T-helper 2 cell treated with Interferon-gamma antibody and Interleukin-4, amounts not matched to agents 5 μg/mL and 100 μg/mL, for 36 hours (primary cell): ENCODE measurements at regions not wholly inside any gene's neighbourhood (a gene's known extent, or its start where the extent isn't known, plus 50 kb on each side); places are given as distances from the start of the nearest gene placed in this dataset.

ENCODE experiments used
- DNase-seq: peaks from one replicate; pipeline ENCODE4 v3.0.0; 2021; ENCODE audit warnings: low spot score
- H3K27ac Mint-ChIP-seq: one replicate; pipeline ENCODE4 v1.8.0; 2021; ENCODE audit warnings: mild to moderate bottlenecking, mixed read lengths
- H3K27me3 Mint-ChIP-seq: one replicate; pipeline ENCODE4 v1.8.0; 2021; ENCODE audit warnings: low read depth, mixed read lengths
- H3K36me3 Mint-ChIP-seq: one replicate; pipeline ENCODE4 v1.8.0; 2021; ENCODE audit warnings: low read depth, mixed read lengths
- H3K4me1 Mint-ChIP-seq: one replicate; pipeline ENCODE4 v1.8.0; 2021; ENCODE audit warnings: low read depth, mixed read lengths
- H3K4me3 Mint-ChIP-seq: one replicate; pipeline ENCODE4 v1.8.0; 2022; ENCODE audit warnings: mild to moderate bottlenecking, moderate library complexity, mixed read lengths
- H3K9me3 Mint-ChIP-seq: one replicate; pipeline ENCODE4 v1.8.0; 2021; ENCODE audit warnings: mixed read lengths

GRCh38 chr4:19406789-19407188 is 844.9 kb upstream of the SLIT2 start:
- no peaks in the 10 kb centered on the region for H3K36me3 Mint-ChIP-seq
- no peak overlapping the region for H3K27ac Mint-ChIP-seq
- H3K27me3 Mint-ChIP-seq, result no peaks in the 10 kb centered on the region
- peaks cover 43% of the 10 kb centered on the region for H3K9me3 Mint-ChIP-seq
- no peak for DNase-seq
- H3K4me3 Mint-ChIP-seq, result no peak overlapping the region
- no peaks in the 10 kb centered on the region for H3K4me1 Mint-ChIP-seq

GRCh38 chr4:19403786-19404370 is 847.8 kb upstream of the SLIT2 start:
- peaks cover 38% of the 10 kb centered on the region for H3K9me3 Mint-ChIP-seq

GRCh38 chr4:19402581-19403065 is 849.1 kb upstream of the SLIT2 start:
- no peak overlapping the region for H3K27ac Mint-ChIP-seq
- H3K27me3 Mint-ChIP-seq, result no peaks in the 10 kb centered on the region
- no peaks in the 10 kb centered on the region for H3K36me3 Mint-ChIP-seq
- H3K4me1 Mint-ChIP-seq, result no peaks in the 10 kb centered on the region
- no peak overlapping the region for H3K4me3 Mint-ChIP-seq
- no peak for DNase-seq
- H3K9me3 Mint-ChIP-seq, result peaks cover 34% of the 10 kb centered on the region

More at GRCh38 chr4:19403786-19404370, 847.8 kb upstream of the SLIT2 start:
- no peak for DNase-seq
- no peaks in the 10 kb centered on the region for H3K36me3 Mint-ChIP-seq
- H3K27ac Mint-ChIP-seq, result no peak overlapping the region
- no peaks in the 10 kb centered on the region for H3K4me1 Mint-ChIP-seq
- H3K27me3 Mint-ChIP-seq, result no peaks in the 10 kb centered on the region
- no peak overlapping the region for H3K4me3 Mint-ChIP-seq

GRCh38 chr4:19401301-19402080 is 850.2 kb upstream of the SLIT2 start:
- peaks cover 28% of the 10 kb centered on the region for H3K9me3 Mint-ChIP-seq
- no peak overlapping the region for H3K27ac Mint-ChIP-seq
- no peak overlapping the region for H3K4me3 Mint-ChIP-seq
- no peaks in the 10 kb centered on the region for H3K27me3 Mint-ChIP-seq
- H3K36me3 Mint-ChIP-seq, result no peaks in the 10 kb centered on the region
- H3K4me1 Mint-ChIP-seq, result no peaks in the 10 kb centered on the region
- no peak for DNase-seq

GRCh38 chr4:19400820-19401219 is 850.9 kb upstream of the SLIT2 start:
- H3K27me3 Mint-ChIP-seq, result no peaks in the 10 kb centered on the region
- H3K9me3 Mint-ChIP-seq, result peaks cover 26% of the 10 kb centered on the region
- no peaks in the 10 kb centered on the region for H3K4me1 Mint-ChIP-seq
- H3K27ac Mint-ChIP-seq, result no peak overlapping the region
- no peak overlapping the region for H3K4me3 Mint-ChIP-seq
- no peak for DNase-seq
- no peaks in the 10 kb centered on the region for H3K36me3 Mint-ChIP-seq

- Mint-ChIP-seq H3K27me3 (no peaks in the 10 kb centered on the region), H3K9me3 (peaks cover 28% of the 10 kb centered on the region), H3K36me3 (no peaks in the 10 kb centered on the region), H3K27ac (no peak overlapping the region), H3K4me3 (no peak overlapping the region), H3K4me1 (no peaks in the 10 kb centered on the region)
- DNase-seq, result no peak
Observed at GRCh38 chr4:19399001-19399400, 852.7 kb upstream of the SLIT2 start.

- Mint-ChIP-seq H3K4me1 (no peaks in the 10 kb centered on the region), H3K9me3 (peaks cover 70% of the 10 kb centered on the region), H3K27ac (no peak overlapping the region), H3K27me3 (no peaks in the 10 kb centered on the region), H3K36me3 (no peaks in the 10 kb centered on the region), H3K4me3 (no peak overlapping the region)
- DNase-seq, result no peak
Observed at GRCh38 chr4:19386786-19387185, 864.9 kb upstream of the SLIT2 start.

GRCh38 chr4:19382993-19383756 is 868.5 kb upstream of the SLIT2 start:
- Mint-ChIP-seq H3K27ac (no peak overlapping the region), H3K27me3 (no peaks in the 10 kb centered on the region), H3K9me3 (peaks cover 55% of the 10 kb centered on the region), H3K36me3 (no peaks in the 10 kb centered on the region), H3K4me1 (no peaks in the 10 kb centered on the region), H3K4me3 (no peak overlapping the region)
- DNase-seq, result no peak

- Mint-ChIP-seq H3K4me3 (no peak overlapping the region), H3K27ac (no peak overlapping the region), H3K4me1 (no peaks in the 10 kb centered on the region), H3K27me3 (no peaks in the 10 kb centered on the region), H3K36me3 (no peaks in the 10 kb centered on the region), H3K9me3 (peaks cover 47% of the 10 kb centered on the region)
- DNase-seq, result no peak
Observed at GRCh38 chr4:19381068-19381467, 870.6 kb upstream of the SLIT2 start.

GRCh38 chr4:19380600-19380999 is 871.1 kb upstream of the SLIT2 start:
- peaks cover 51% of the 10 kb centered on the region for H3K9me3 Mint-ChIP-seq
- no peak for DNase-seq
- H3K4me3 Mint-ChIP-seq, result no peak overlapping the region
- H3K36me3 Mint-ChIP-seq, result no peaks in the 10 kb centered on the region
- H3K27me3 Mint-ChIP-seq, result no peaks in the 10 kb centered on the region
- H3K27ac Mint-ChIP-seq, result no peak overlapping the region
- no peaks in the 10 kb centered on the region for H3K4me1 Mint-ChIP-seq

GRCh38 chr4:19379191-19379708 is 872.5 kb upstream of the SLIT2 start:
- H3K4me1 Mint-ChIP-seq, result no peaks in the 10 kb centered on the region
- H3K27me3 Mint-ChIP-seq, result no peaks in the 10 kb centered on the region
- no peak overlapping the region for H3K4me3 Mint-ChIP-seq
- no peak overlapping the region for H3K27ac Mint-ChIP-seq
- no peaks in the 10 kb centered on the region for H3K36me3 Mint-ChIP-seq
- H3K9me3 Mint-ChIP-seq, result peaks cover 40% of the 10 kb centered on the region
- DNase-seq, result no peak

- DNase-seq, result no peak
- Mint-ChIP-seq H3K9me3 (peaks cover 19% of the 10 kb centered on the region), H3K36me3 (no peaks in the 10 kb centered on the region), H3K4me1 (no peaks in the 10 kb centered on the region), H3K27me3 (no peaks in the 10 kb centered on the region), H3K27ac (no peak overlapping the region), H3K4me3 (no peak overlapping the region)
Observed at GRCh38 chr4:19375931-19376330, 875.8 kb upstream of the SLIT2 start.

- H3K27ac Mint-ChIP-seq, result no peak overlapping the region
- no peak overlapping the region for H3K4me3 Mint-ChIP-seq
- no peaks in the 10 kb centered on the region for H3K27me3 Mint-ChIP-seq
- no peaks in the 10 kb centered on the region for H3K36me3 Mint-ChIP-seq
- H3K4me1 Mint-ChIP-seq, result no peaks in the 10 kb centered on the region
- DNase-seq, result no peak
- H3K9me3 Mint-ChIP-seq, result peaks cover 17% of the 10 kb centered on the region
Observed at GRCh38 chr4:19375136-19375804, 876.4 kb upstream of the SLIT2 start.
